ENCODE measurements at regions not wholly inside any gene's neighbourhood (a gene's known extent, or its start where the extent isn't known, plus 50 kb on each side); places are given as distances from the start of the nearest gene placed in this dataset.

DNA sequence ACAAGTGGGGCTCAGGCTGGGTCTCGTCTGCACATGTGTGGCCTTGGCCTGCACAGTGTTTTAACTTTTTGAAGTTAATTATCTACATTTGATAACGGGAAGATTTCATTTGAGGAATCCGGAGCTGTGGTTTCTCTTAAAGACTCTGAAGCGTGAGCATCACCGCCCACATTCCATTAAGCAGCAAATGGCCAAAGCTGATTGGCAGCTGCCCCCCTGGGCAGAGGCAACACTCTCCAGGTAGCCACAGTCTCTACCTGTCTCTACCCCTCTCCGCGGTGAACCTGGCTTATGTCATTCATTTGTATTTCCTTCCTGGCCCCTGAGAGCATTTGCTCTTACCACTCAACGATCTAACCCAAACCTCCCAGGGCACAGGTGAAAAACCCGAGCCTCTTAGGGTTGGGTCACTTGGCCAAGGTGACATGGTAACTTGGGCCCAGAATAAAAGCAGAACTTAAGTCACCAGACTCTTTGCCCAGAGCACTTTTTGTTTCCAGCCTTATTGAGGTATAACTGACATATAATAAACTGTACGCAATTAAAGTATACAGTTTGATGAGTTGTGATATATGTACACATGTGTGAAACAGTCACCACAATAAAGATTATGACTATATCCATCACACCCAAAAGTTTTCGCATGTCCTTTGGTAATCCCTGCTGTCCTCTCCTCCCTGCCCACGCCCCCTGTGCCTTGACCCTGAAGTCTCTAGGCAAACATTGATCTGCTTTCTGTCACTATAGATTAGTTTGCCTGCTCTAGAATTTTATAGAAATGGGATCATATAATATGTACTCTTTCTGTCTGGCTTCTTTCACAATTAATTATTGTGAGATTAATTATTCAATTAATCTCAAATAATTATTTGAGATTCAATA lies 245.7 kb upstream of the HES1 start:
- no peaks in the 10 kb centered on the region for H3K36me3 Mint-ChIP-seq
- intact Hi-C loops (cut with micrococcal nuclease): no loop called here

DNA sequence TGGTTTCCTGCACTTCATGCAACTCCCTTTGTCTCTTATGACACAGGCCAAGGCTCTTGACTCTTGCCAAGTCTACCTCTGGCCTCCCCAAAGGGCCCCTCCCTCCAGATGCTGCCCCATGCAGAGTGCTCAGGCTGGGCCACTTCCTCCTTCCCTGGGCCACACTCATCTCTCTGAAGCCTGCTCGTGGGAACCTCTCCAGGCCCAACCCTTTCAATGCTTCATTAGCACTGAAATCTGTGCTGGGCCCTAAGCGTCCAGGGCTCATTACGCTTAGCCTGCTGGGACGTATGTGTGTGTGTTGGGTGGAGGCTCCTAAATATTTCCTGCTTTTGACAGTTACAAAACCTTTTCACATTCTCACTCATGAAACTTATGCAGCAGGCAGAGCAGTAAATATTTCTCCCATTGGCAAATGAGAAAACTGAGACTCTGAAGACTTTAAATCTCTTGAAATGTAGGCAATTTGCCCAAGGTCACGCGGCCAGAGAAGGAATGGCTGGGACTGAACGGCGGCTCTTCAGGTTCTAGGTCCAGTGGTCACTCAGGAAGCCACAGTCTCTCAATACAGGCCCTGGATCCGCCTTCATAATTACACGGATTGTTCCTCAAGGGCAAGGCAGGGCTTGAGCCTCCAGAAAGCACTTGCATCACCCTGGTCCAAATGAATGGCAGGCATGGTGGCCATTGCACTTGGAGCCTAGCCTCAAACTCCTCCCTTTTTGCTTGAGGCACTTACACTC lies 241.7 kb upstream of the HES1 start:
- Mint-ChIP-seq H3K27me3 (peaks cover 0 to 7% (median 0%) of the 10 kb centered on the region in 5 donors), H3K27ac (no peak overlapping the region), H3K4me1 (peaks cover 0 to 5% (median 0%) of the 10 kb centered on the region in 7 donors), H3K36me3 (no peaks in the 10 kb centered on the region), H3K4me3 (no peak overlapping the region), H3K9me3 (no peaks in the 10 kb centered on the region)
- ChIA-PET POLR2A (no interaction called here), CTCF (no interaction called here)
- H3K4me1 ChIP-seq (ENCODE audit: control insufficient read depth in 2 of 2, insufficient read depth in 2 of 2, low read length in 2 of 2): no peaks in the 10 kb centered on the region
- no peak overlapping the region for H3K27ac ChIP-seq (ENCODE audit: low read depth, low read length)
- DNase-seq: no peak
- H3K27me3 ChIP-seq (ENCODE audit: control insufficient read depth in 2 of 2, insufficient read depth in 2 of 2, low read length in 2 of 2): no peaks in the 10 kb centered on the region
- H3K4me3 ChIP-seq (ENCODE audit: low read length): no peak overlapping the region
- no peaks in the 10 kb centered on the region for H3K9me3 ChIP-seq (ENCODE audit: control insufficient read depth in 2 of 3, low read length in 3 of 3)
- intact Hi-C loops (cut with micrococcal nuclease): no loop called here
- ATAC-seq: peak; percentile 74
- H3K36me3 ChIP-seq (ENCODE audit: control insufficient read depth in 2 of 3, insufficient read depth in 3 of 3, low read length in 3 of 3): no peaks in the 10 kb centered on the region

More for the DNA sequence above, 245.7 kb upstream of the HES1 start:
- H3K4me3 ChIP-seq (ENCODE audit: low read length): no peak overlapping the region
- ChIA-PET POLR2A (no interaction called here), CTCF (no interaction called here)
- no peak overlapping the region for H3K27ac ChIP-seq (ENCODE audit: low read depth, low read length)
- DNase-seq (no peak), ATAC-seq (no peak)
- H3K4me1 Mint-ChIP-seq: peaks cover 0 to 3% (median 0%) of the 10 kb centered on the region in 7 donors
- H3K36me3 ChIP-seq (ENCODE audit: control insufficient read depth in 2 of 3, insufficient read depth in 3 of 3, low read length in 3 of 3): no peaks in the 10 kb centered on the region
- H3K27me3 Mint-ChIP-seq: peaks cover 0 to 3% (median 0%) of the 10 kb centered on the region in 5 donors
- H3K27ac Mint-ChIP-seq: no peak overlapping the region
- peaks cover 0 to 6% (median 0%) of the 10 kb centered on the region in 11 donors for H3K9me3 Mint-ChIP-seq
- H3K27me3 ChIP-seq (ENCODE audit: control insufficient read depth in 2 of 2, insufficient read depth in 2 of 2, low read length in 2 of 2): no peaks in the 10 kb centered on the region
- no peak overlapping the region for H3K4me3 Mint-ChIP-seq
- H3K4me1 ChIP-seq (ENCODE audit: control insufficient read depth in 2 of 2, insufficient read depth in 2 of 2, low read length in 2 of 2): no peaks in the 10 kb centered on the region
- H3K9me3 ChIP-seq (ENCODE audit: control insufficient read depth in 2 of 3, low read length in 3 of 3): no peaks in the 10 kb centered on the region

DNA sequence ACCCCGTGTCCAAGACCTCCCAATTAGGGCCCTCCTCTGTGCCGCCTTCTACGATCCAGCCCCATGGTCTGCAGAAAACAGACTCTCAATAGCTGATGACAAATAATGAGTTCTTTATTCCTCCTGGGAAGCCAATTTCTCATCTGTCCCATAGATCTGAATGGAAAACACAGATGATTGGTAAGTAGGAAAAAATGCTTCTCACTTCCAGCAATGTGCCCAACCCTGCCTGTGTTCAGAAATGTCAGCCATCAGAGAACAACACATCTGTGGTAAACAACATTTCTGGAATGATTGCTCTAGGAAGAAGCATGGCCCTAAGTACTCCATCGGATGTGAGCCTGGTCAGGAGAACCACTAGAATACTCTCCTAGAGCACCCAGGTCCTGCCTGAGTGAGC lies 240.5 kb upstream of the HES1 start:
- ATAC-seq (no peak), DNase-seq (no peak)
- Mint-ChIP-seq H3K4me1 (peaks cover 0 to 5% (median 2%) of the 10 kb centered on the region in 7 donors), H3K27ac (no peak overlapping the region), H3K27me3 (peaks cover 0 to 8% (median 0%) of the 10 kb centered on the region in 5 donors), H3K4me3 (no peak overlapping the region), H3K36me3 (no peaks in the 10 kb centered on the region), H3K9me3 (no peaks in the 10 kb centered on the region)
- no peaks in the 10 kb centered on the region for H3K27me3 ChIP-seq (ENCODE audit: control insufficient read depth in 2 of 2, insufficient read depth in 2 of 2, low read length in 2 of 2)
- no peak overlapping the region for H3K27ac ChIP-seq (ENCODE audit: low read depth, low read length)
- intact Hi-C loops (cut with micrococcal nuclease): no loop called here
- H3K4me1 ChIP-seq (ENCODE audit: control insufficient read depth in 2 of 2, insufficient read depth in 2 of 2, low read length in 2 of 2): no peaks in the 10 kb centered on the region
- H3K9me3 ChIP-seq (ENCODE audit: control insufficient read depth in 2 of 3, low read length in 3 of 3): no peaks in the 10 kb centered on the region
- ChIA-PET POLR2A (no interaction called here), CTCF (no interaction called here)
- no peak overlapping the region for H3K4me3 ChIP-seq (ENCODE audit: low read length)
- no peaks in the 10 kb centered on the region for H3K36me3 ChIP-seq (ENCODE audit: control insufficient read depth in 2 of 3, insufficient read depth in 3 of 3, low read length in 3 of 3)

DNA sequence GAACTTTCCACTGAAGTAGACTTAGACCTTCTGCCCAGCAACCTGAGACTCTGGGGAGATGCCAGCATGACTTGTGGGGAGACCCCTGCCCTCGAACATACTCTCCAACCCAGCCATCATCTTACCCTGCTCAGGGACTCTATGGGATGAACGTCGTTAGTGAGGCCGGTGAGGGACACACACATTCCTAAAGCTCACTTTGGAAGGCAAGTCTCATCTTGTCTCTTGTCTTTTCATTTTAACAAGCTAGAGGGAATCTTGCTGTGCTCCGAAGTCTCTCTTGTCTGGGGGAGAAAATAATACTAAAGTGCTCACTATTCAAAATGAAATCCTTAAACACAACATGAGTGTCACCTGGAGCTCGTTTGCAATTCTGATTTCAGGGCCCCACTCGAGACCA lies 239.5 kb upstream of the HES1 start:
- Mint-ChIP-seq H3K4me1 (peaks cover 0 to 5% (median 2%) of the 10 kb centered on the region in 7 donors), H3K9me3 (peaks cover 0 to 2% (median 0%) of the 10 kb centered on the region in 11 donors), H3K4me3 (no peak overlapping the region), H3K36me3 (no peaks in the 10 kb centered on the region), H3K27me3 (peaks cover 0 to 10% (median 0%) of the 10 kb centered on the region in 5 donors), H3K27ac (no peak overlapping the region)
- H3K4me1 ChIP-seq (ENCODE audit: control insufficient read depth in 2 of 2, insufficient read depth in 2 of 2, low read length in 2 of 2): no peaks in the 10 kb centered on the region
- ChIA-PET POLR2A (interaction anchor here (0.6 kb wide), 1 partner anchor 21 kb away, joined by 3 read pairs; no protein-coding TSS in a partner anchor), CTCF (no interaction called here)
- H3K27me3 ChIP-seq (ENCODE audit: control insufficient read depth in 2 of 2, insufficient read depth in 2 of 2, low read length in 2 of 2): no peaks in the 10 kb centered on the region
- H3K27ac ChIP-seq (ENCODE audit: low read depth, low read length): no peak overlapping the region
- H3K36me3 ChIP-seq (ENCODE audit: control insufficient read depth in 2 of 3, insufficient read depth in 3 of 3, low read length in 3 of 3): no peaks in the 10 kb centered on the region
- intact Hi-C loops (cut with micrococcal nuclease): no loop called here
- ATAC-seq: no peak
- H3K9me3 ChIP-seq (ENCODE audit: control insufficient read depth in 2 of 3, low read length in 3 of 3): no peaks in the 10 kb centered on the region
- no peak for DNase-seq
- H3K4me3 ChIP-seq (ENCODE audit: low read length): no peak overlapping the region

GRCh38 chr3:193897288-193897687 lies 238.7 kb upstream of the HES1 start:
- H3K4me1 ChIP-seq (ENCODE audit: control insufficient read depth in 2 of 2, insufficient read depth in 2 of 2, low read length in 2 of 2): no peaks in the 10 kb centered on the region
- Mint-ChIP-seq H3K4me3 (no peak overlapping the region), H3K27me3 (peaks cover 0 to 10% (median 0%) of the 10 kb centered on the region in 5 donors), H3K9me3 (peaks cover 0 to 2% (median 0%) of the 10 kb centered on the region in 11 donors), H3K27ac (no peak overlapping the region), H3K4me1 (peaks cover 0 to 5% (median 2%) of the 10 kb centered on the region in 7 donors), H3K36me3 (no peaks in the 10 kb centered on the region)
- H3K4me3 ChIP-seq (ENCODE audit: low read length): no peak overlapping the region
- no peaks in the 10 kb centered on the region for H3K36me3 ChIP-seq (ENCODE audit: control insufficient read depth in 2 of 3, insufficient read depth in 3 of 3, low read length in 3 of 3)
- ATAC-seq: no peak
- DNase-seq: no peak
- H3K9me3 ChIP-seq (ENCODE audit: control insufficient read depth in 2 of 3, low read length in 3 of 3): no peaks in the 10 kb centered on the region
- intact Hi-C loops (cut with micrococcal nuclease): no loop called here
- H3K27me3 ChIP-seq (ENCODE audit: control insufficient read depth in 2 of 2, insufficient read depth in 2 of 2, low read length in 2 of 2): no peaks in the 10 kb centered on the region
- POLR2A ChIA-PET: no interaction called here
- CTCF ChIA-PET: interaction anchor here (0.6 kb wide), 1 partner anchor 390 kb away, joined by 7 read pairs; no protein-coding TSS in a partner anchor
- H3K27ac ChIP-seq (ENCODE audit: low read depth, low read length): no peak overlapping the region

DNA sequence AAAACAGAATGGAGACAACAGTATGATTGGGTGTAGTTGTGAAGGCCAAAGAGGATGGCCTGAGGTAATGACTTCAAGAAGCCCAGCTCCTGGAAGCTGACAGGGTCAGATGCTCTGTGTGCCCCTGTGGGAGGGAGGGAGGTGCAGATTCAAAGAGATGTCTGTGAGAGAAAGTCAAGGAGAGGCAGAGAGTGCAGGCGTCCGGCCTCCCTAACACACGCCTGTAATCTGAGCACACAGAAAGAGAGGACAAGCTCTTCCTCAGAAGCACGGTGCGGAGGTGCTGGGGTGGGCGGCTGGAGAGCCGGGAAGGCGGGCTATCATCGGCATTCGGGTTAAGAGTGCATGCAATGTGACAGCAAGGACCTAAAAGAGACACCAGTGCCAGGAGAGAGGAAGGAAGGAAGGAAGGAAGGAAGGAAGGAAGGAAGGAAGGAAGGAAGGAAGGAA lies 238.2 kb upstream of the HES1 start:
- CTCF ChIA-PET: interaction anchor here (0.6 kb wide), 1 partner anchor 390 kb away, joined by 7 read pairs; no protein-coding TSS in a partner anchor
- no peaks in the 10 kb centered on the region for H3K36me3 Mint-ChIP-seq

More for the DNA sequence above, 238.2 kb upstream of the HES1 start:
- Histone ChIP-seq H3K27ac (ENCODE audit: low read depth, low read length) (no peak overlapping the region), H3K36me3 (ENCODE audit: control insufficient read depth in 2 of 3, insufficient read depth in 3 of 3, low read length in 3 of 3) (no peaks in the 10 kb centered on the region), H3K27me3 (ENCODE audit: control insufficient read depth in 2 of 2, insufficient read depth in 2 of 2, low read length in 2 of 2) (no peaks in the 10 kb centered on the region), H3K4me3 (ENCODE audit: low read length) (no peak overlapping the region), H3K4me1 (ENCODE audit: control insufficient read depth in 2 of 2, insufficient read depth in 2 of 2, low read length in 2 of 2) (no peaks in the 10 kb centered on the region), H3K9me3 (ENCODE audit: control insufficient read depth in 2 of 3, low read length in 3 of 3) (no peaks in the 10 kb centered on the region)
- no peak for DNase-seq
- Mint-ChIP-seq H3K27ac (no peak overlapping the region), H3K4me3 (no peak overlapping the region), H3K9me3 (peaks cover 0 to 2% (median 0%) of the 10 kb centered on the region in 11 donors), H3K27me3 (peaks cover 0 to 10% (median 0%) of the 10 kb centered on the region in 5 donors), H3K4me1 (peaks cover 0 to 5% (median 2%) of the 10 kb centered on the region in 7 donors)
- no peak for ATAC-seq
- POLR2A ChIA-PET: no interaction called here
- intact Hi-C loops (cut with micrococcal nuclease): no loop called here
